ENCODE measurements at regions not wholly inside any gene's neighbourhood (a gene's known extent, or its start where the extent isn't known, plus 50 kb on each side); places are given as distances from the start of the nearest gene placed in this dataset.
"Not testable (repeated sequence)": the region's sequence is repeated elsewhere in the genome, so short reads cannot be mapped to it uniquely, and the experiment has no call there.

GRCh38 chr5:130528474-130528873 is 624.2 kb downstream of the CHSY3 start:
- H3K4me1 Mint-ChIP-seq (ENCODE audit: low read depth in 2 of 2): no peaks in the 10 kb centered on the region
- no peaks in the 10 kb centered on the region for H3K27me3 Mint-ChIP-seq
- no peaks in the 10 kb centered on the region for H3K36me3 Mint-ChIP-seq
- no peak overlapping the region for H3K27ac Mint-ChIP-seq
- peaks cover 3% of the 10 kb centered on the region for H3K9me3 Mint-ChIP-seq
- no peak overlapping the region for H3K4me3 Mint-ChIP-seq
- no peak for ATAC-seq
- DNase-seq (ENCODE audit: low spot score): no peak

DNA sequence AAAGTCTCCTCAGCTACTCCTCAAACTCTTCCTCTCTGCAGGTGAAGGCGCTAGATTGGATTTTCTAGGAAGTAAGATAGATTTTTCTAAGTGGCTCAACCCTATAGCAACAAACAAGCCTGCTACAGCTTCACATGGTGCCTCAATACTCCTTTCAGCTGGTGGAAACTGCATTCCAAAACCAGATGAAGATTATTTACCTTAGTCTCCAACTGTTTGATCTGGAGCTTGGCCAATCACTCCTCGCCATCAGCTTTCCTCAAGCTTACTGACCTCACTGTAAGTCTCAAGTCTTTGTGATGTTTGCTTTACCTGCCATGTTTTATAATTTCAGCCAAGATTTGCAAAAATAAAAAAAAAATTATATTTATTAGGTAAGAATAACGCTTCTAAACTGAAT is 622.4 kb downstream of the CHSY3 start:
- Mint-ChIP-seq H3K4me1 (ENCODE audit: low read depth in 2 of 2) (no peaks in the 10 kb centered on the region), H3K27ac (no peak overlapping the region), H3K27me3 (no peaks in the 10 kb centered on the region), H3K36me3 (no peaks in the 10 kb centered on the region), H3K4me3 (no peak overlapping the region), H3K9me3 (peaks cover 9% of the 10 kb centered on the region)
- ATAC-seq (no peak), DNase-seq (ENCODE audit: low spot score) (no peak)

- Mint-ChIP-seq H3K4me3 (no peak overlapping the region), H3K4me1 (ENCODE audit: low read depth in 2 of 2) (no peaks in the 10 kb centered on the region), H3K27me3 (no peaks in the 10 kb centered on the region), H3K36me3 (peaks cover 13% of the 10 kb centered on the region), H3K27ac (no peak overlapping the region), H3K9me3 (peaks cover 18% of the 10 kb centered on the region)
- DNase-seq (ENCODE audit: low spot score) (no peak), ATAC-seq (no peak)
These were observed 615.9 kb downstream of the CHSY3 start for GRCh38 chr5:130520211-130520610.

- peaks cover 8% of the 10 kb centered on the region for H3K9me3 Mint-ChIP-seq
- DNase-seq (ENCODE audit: low spot score): no peak
- peaks cover 13% of the 10 kb centered on the region for H3K36me3 Mint-ChIP-seq
- no peaks in the 10 kb centered on the region for H3K4me1 Mint-ChIP-seq (ENCODE audit: low read depth in 2 of 2)
- no peak for ATAC-seq
- H3K27me3 Mint-ChIP-seq: no peaks in the 10 kb centered on the region
- no peak overlapping the region for H3K4me3 Mint-ChIP-seq
- H3K27ac Mint-ChIP-seq: no peak overlapping the region
These were observed 610.9 kb downstream of the CHSY3 start for GRCh38 chr5:130514984-130515690.

DNA sequence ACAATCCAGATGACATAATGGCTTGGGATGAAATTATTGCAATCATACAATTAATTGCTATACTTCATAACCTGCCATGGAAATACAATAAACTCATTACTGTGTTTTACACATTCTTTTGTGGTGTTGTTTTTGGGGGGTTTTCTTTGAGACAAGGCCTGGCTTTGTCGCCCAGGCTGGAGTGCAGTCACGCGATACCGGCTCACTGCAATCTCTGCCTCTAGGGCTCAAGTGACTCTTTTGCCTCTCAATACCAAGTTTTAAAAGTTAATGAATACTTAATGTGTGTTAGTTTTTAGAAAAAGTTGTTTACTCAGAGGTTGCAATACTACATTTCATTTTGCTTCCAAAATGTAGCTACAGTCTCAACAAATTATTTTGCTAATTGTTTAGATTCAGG is 598.4 kb downstream of the CHSY3 start:
- DNase-seq (ENCODE audit: low spot score) (no peak), ATAC-seq (no peak)
- Mint-ChIP-seq H3K4me3 (no peak overlapping the region), H3K27me3 (no peaks in the 10 kb centered on the region), H3K27ac (no peak overlapping the region), H3K4me1 (ENCODE audit: low read depth in 2 of 2) (no peaks in the 10 kb centered on the region), H3K9me3 (peaks cover 7% of the 10 kb centered on the region), H3K36me3 (no peaks in the 10 kb centered on the region)

DNA sequence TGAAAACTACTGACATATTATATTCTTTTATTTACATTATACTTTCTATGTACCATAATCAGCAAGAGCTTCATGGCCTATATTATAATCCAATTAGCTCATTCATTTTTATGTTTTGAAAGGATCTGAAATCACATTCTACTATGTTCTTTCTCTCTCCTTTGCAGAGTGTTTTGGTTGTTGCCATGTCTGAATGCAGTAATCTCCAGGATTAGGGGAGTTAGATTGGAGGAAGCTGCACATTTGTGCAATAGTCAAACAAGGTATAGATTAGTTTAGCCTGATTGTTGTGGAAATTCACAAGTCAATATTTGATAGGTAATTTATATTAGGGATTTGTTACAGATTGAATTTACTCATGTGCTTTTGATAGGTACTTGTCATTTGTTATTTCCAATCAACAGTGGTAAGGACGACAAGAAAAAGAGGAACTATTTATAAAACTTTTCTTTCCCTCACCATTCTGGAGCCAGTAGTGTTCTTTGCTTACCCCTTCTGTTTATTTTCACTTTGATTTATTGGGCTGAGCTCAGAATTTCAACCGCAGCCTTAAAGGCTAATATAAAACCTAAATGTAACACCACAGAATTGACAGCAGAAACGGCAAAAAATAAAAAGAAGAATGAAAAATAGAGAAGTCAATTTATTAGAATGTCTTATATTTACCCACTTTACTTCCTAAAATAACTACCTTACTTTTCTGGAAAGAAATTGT is 597.0 kb downstream of the CHSY3 start:
- Mint-ChIP-seq H3K4me1 (ENCODE audit: low read depth in 2 of 2) (no peaks in the 10 kb centered on the region), H3K9me3 (peaks cover 3% of the 10 kb centered on the region), H3K27ac (no peak overlapping the region), H3K36me3 (no peaks in the 10 kb centered on the region), H3K27me3 (no peaks in the 10 kb centered on the region), H3K4me3 (no peak overlapping the region)
- DNase-seq (ENCODE audit: low spot score): no peak
- no peak for ATAC-seq

DNA sequence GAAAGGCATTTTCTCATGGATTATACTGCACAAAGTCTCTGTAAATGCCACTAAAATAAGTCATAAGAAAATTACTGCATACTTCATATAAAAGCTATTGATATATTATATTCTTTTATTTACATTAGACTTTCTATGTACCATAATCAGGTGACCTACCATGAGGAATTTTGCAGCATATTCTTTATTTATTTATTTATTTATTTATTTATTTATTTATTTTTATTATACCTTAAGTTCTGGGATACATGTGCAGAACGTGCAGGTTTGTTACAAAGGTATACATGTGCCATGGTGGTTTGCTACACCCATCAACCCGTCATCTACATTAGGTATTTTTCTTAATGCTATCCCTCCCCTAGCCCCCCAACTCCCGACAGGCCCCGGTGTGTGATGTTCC is 596.2 kb downstream of the CHSY3 start:
- DNase-seq (ENCODE audit: low spot score); H3K4me1 Mint-ChIP-seq (ENCODE audit: low read depth in 2 of 2); H3K27ac Mint-ChIP-seq; H3K9me3 Mint-ChIP-seq; H3K27me3 Mint-ChIP-seq; H3K4me3 Mint-ChIP-seq; ATAC-seq; H3K36me3 Mint-ChIP-seq: not testable (repeated sequence)

- H3K4me1 Mint-ChIP-seq (ENCODE audit: low read depth in 2 of 2): no peaks in the 10 kb centered on the region
- H3K4me3 Mint-ChIP-seq: no peak overlapping the region
- DNase-seq (ENCODE audit: low spot score): no peak
- no peaks in the 10 kb centered on the region for H3K27me3 Mint-ChIP-seq
- H3K9me3 Mint-ChIP-seq: peaks cover 12% of the 10 kb centered on the region
- ATAC-seq: no peak
- H3K27ac Mint-ChIP-seq: no peak overlapping the region
- no peaks in the 10 kb centered on the region for H3K36me3 Mint-ChIP-seq
These were observed 592.0 kb downstream of the CHSY3 start for GRCh38 chr5:130496215-130496614.

- Mint-ChIP-seq H3K4me3 (no peak overlapping the region), H3K27me3 (no peaks in the 10 kb centered on the region), H3K9me3 (peaks cover 9% of the 10 kb centered on the region), H3K4me1 (ENCODE audit: low read depth in 2 of 2) (no peaks in the 10 kb centered on the region), H3K36me3 (no peaks in the 10 kb centered on the region), H3K27ac (no peak overlapping the region)
- no peak for DNase-seq (ENCODE audit: low spot score)
- ATAC-seq: no peak
These were observed 584.0 kb downstream of the CHSY3 start for GRCh38 chr5:130488252-130488651.

DNA sequence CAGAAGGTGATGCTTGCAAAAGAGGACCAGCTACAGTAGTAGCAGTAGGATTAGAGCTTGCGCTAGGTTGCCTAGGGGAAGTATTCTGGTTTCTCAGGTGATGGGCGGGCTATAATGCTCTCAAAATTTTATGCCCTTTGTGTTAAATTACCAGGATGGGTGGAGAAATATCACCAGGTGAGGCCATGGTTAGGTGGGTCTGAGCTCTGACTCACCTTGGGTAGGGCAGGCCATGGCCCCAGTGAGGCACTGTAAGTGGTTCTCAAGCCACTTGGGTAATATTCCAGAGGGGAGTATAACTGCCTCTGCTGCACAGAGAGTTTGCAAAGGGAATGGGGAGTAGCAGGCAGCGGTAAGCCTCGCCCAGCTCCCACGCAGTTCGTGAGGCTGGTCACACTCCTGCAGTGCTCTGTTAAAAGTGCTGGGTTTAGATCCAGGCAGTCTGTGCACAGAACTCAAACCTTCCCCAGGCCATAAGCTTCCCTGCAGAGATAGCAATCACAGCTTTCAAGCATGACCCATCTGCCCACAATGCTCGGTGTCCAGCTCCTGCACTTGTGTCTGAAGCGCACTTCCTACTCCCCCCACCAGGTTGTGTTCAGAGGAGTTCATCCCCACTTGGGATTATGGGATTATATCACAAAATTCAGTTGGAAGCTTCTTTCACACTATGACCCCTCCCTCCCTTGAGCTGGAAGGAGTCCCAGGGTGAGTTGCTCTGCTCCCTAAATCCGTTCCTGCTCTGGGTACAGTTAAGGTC is 575.0 kb downstream of the CHSY3 start:
- no peaks in the 10 kb centered on the region for H3K36me3 Mint-ChIP-seq
- DNase-seq (ENCODE audit: low spot score) (no peak), ATAC-seq (no peak)
- no peaks in the 10 kb centered on the region for H3K4me1 Mint-ChIP-seq (ENCODE audit: low read depth in 2 of 2)
- H3K4me3 Mint-ChIP-seq: no peak overlapping the region
- peaks cover 7% of the 10 kb centered on the region for H3K9me3 Mint-ChIP-seq
- H3K27me3 Mint-ChIP-seq: no peaks in the 10 kb centered on the region
- H3K27ac Mint-ChIP-seq: no peak overlapping the region

- Mint-ChIP-seq H3K4me1 (ENCODE audit: low read depth in 2 of 2) (no peaks in the 10 kb centered on the region), H3K9me3 (peaks cover 16% of the 10 kb centered on the region), H3K4me3 (no peak overlapping the region), H3K36me3 (no peaks in the 10 kb centered on the region), H3K27me3 (no peaks in the 10 kb centered on the region), H3K27ac (no peak overlapping the region)
- ATAC-seq: no peak
- no peak for DNase-seq (ENCODE audit: low spot score)
These were observed 572.1 kb downstream of the CHSY3 start for GRCh38 chr5:130476325-130476724.

- no peak overlapping the region for H3K4me3 Mint-ChIP-seq
- no peaks in the 10 kb centered on the region for H3K4me1 Mint-ChIP-seq (ENCODE audit: low read depth in 2 of 2)
- H3K27ac Mint-ChIP-seq: no peak overlapping the region
- ATAC-seq (no peak), DNase-seq (ENCODE audit: low spot score) (no peak)
- no peaks in the 10 kb centered on the region for H3K36me3 Mint-ChIP-seq
- no peaks in the 10 kb centered on the region for H3K27me3 Mint-ChIP-seq
- H3K9me3 Mint-ChIP-seq: peaks cover 20% of the 10 kb centered on the region
These were observed 558.3 kb downstream of the CHSY3 start for GRCh38 chr5:130462516-130462915.

DNA sequence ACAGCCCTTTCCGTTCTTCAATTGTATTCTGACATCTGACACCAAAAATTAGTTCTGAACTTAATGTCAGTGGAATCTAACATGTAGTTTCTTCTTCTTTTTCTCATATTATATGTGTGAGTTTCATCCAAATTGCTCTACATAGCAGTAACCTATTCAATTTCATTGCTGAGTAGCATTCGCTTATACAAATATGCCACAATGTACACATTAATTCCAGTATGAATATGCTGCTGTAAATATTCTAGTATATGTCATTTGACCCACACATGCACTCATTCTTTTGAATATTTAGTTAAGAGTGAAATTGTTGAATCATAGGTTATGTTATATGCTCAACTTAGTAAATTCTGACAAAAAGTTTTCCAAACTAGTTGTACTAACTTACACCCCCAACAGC is 550.9 kb downstream of the CHSY3 start:
- Mint-ChIP-seq H3K9me3 (peaks cover 19% of the 10 kb centered on the region), H3K27ac (no peak overlapping the region), H3K27me3 (no peaks in the 10 kb centered on the region), H3K36me3 (no peaks in the 10 kb centered on the region), H3K4me3 (no peak overlapping the region), H3K4me1 (ENCODE audit: low read depth in 2 of 2) (no peaks in the 10 kb centered on the region)
- DNase-seq (ENCODE audit: low spot score) (no peak), ATAC-seq (no peak)

- no peak overlapping the region for H3K27ac Mint-ChIP-seq
- H3K4me3 Mint-ChIP-seq: no peak overlapping the region
- H3K36me3 Mint-ChIP-seq: no peaks in the 10 kb centered on the region
- H3K4me1 Mint-ChIP-seq (ENCODE audit: low read depth in 2 of 2): no peaks in the 10 kb centered on the region
- ATAC-seq (no peak), DNase-seq (ENCODE audit: low spot score) (no peak)
- no peaks in the 10 kb centered on the region for H3K27me3 Mint-ChIP-seq
- H3K9me3 Mint-ChIP-seq: peaks cover 13% of the 10 kb centered on the region
These were observed 548.5 kb downstream of the CHSY3 start for GRCh38 chr5:130452744-130453143.

All from natural killer cell treated with Interleukin-12 subunit alpha and Interleukin-12 subunit beta and Interleukin-15 and Interleukin-18, amount 100 ng/mL, for 72 hours (primary cell).